IPS DF 19.7 (cell line): ENCODE measurements at regions not wholly inside any gene's neighbourhood (a gene's known extent, or its start where the extent isn't known, plus 50 kb on each side); places are given as distances from the start of the nearest gene placed in this dataset.
"Not testable (repeated sequence)": the region's sequence is repeated elsewhere in the genome, so short reads cannot be mapped to it uniquely, and the experiment has no call there.

Experiments
- DNase-seq: peaks from one replicate; pipeline ENCODE4 v3.0.0-alpha.2; 2013; ENCODE audit warnings: low read depth, low spot score

DNA sequence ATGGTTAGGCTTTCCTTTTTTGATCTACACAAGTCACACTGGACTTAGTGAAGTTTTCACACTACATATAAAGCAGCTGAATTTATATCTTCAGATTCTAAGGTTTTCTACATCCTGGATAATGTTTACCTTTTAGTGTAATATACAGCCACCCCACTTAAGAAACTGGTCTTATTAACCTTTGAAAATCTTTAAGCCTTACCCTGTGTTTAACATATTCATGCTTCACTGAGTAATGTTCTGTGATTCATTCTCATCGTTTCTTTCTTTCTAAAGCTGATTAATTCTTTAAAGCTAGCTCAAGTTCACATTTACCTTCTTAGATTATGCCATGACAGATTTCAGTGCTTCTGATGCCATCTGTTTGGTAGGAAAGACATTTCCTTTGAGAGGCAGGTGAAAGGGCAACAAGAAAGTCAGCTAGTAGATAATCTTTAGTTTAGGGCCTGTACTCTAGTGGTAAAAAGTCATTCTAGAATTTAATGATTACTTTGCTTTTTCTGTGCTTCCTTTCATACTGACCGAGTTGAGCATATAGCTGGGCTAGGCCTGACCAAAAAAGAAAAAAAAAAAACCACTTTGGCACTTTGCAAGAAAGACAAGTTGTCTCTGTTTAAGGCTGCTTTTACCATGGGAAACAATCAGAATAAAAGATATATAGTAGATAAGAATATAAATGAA, 690.9 kb upstream of the FBXO33 start:
- DNase-seq = no peak

DNA sequence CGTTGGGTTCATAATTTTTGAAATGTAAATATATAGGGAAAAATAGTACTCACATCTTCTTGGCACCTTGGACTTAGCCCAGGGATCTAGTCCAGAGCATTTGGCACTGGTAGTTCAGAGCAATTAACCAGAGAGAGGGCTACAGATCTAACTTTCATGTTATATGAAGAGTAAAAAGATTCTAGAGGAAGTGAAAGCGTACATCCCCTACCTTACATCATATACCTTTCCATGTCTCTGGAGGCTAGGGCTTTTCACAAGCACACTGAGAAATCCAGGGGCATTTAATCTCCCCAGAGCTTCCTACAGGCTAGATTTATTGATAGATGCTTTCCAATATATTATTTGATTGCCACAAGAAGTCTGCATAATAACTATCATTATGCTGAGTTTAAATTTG, 687.5 kb upstream of the FBXO33 start:
- DNase-seq = no peak

DNA sequence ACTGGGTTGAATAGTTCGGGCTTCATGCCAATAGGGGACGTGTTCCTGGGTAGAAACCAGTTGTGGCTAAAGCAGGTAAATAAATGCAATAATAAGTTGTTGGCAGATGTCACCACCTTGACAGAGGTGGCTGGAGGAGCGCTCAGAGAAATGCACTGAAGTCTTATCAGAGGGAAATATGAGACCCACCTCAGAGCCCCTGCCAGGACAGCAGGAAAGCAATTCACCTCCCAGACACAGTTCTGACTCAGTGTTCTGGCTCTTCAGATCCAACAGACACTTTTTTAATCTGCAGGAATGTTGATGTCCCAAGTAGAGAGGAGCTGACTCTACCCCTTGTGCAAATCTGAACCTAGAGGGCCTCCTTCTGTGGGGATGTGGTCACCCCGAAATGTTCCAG, 687.1 kb upstream of the FBXO33 start:
- no peak for DNase-seq

DNA sequence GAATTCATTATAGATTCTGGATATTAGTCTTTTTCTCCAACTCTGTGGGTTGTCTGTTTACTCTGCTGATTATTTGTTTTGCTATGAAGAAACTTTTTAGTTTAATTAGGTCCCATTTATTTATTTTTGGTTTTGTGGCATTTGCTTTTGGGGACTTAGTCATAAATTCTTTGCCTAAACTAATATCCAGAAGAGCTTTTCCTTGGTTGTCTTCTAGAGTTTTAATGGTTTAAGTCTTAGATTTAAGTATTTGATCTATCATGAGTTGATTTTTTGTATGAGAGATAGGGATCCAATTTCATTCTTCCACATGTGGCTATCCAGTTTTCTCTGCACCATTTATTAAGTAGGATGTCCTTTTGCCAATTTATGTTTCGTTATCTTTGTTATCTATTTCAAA, 683.4 kb upstream of the FBXO33 start:
- DNase-seq = no peak

DNA sequence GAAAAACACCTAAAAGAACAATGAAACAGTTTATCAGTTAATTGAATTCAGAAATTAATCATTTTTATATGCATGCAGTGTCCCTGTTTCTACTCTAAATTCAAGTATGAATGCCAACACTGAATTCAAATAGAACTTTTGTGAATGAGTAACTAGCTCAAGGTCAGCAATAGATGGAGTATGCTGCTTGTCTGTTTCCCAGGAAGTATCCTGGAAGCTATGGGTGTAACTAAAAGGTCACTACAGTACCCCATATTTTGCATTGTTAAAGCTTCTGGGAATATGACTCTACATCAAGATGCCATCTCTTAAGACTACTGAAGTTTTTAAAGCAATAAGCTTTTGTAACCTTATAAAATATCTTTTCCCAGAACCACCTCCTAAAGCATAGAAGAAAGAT, 681.4 kb upstream of the FBXO33 start:
- no peak for DNase-seq

DNA sequence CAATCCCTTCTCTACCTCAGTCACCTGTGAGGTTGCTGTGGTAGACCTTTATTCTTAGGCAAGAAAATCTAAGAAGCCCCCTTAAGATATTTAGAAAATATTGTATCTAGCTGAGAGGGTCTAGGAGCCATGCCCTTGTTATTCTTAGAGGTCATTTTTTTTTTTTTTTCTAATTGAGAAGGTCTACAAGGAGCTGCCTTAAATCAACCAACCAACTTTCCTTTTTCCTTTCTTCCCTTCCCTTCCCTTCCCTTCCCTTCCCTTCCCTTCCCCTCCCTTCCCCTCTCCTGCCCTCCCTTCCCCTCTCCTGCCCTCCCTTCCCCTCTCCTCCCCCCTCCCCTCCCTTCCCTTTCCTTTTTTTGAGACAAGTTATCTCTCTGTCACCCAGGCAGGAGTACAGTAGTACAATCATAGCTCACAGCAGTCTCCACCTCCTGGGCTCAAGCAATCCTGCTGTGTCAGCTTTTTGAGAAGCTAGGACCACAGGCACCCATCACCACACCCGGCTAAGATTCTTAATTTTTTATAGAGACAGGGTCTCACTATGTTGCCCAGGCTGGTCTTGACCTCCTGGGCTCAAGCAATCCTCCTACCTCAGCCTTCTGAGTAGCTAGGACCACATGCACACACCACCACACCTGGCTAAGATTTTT, 668.4 kb upstream of the FBXO33 start:
- no peak for DNase-seq

DNA sequence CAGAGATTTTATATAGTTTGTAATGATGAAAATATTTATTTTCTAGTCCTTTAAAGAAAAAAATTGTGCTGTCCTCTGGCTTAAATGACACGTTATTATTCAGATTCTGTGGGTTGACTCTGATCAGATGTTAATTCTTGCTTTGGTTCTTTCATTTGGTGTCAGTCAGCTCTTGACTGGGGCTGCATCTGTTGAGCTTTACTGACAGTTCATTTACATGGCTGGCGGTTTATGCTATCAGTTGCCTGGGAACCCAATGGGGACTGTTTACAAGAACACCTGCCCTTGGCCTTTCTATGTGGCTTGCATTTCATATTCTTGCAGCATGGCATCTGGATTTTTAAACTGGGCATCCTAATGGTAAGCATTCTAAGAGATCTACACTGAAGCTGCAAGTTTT, 667.1 kb upstream of the FBXO33 start:
- DNase-seq = no peak

DNA sequence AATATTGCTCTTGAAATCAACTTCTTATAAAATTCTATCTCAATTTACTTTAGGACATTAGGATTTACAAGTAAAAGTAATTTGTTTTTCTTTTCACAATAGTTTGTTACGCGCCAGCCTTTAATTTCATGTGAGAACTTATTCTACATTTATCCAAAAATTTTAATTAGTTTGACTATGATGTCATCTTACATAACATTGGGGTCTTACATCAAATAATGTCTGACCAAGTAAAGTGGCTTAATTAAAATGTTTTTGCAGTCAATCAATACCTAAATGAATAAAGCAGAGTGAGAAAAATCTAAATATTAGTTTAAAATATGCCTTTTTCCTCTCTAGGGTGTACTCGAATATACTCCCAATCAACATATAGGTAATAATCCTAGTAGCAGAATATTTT, 666.2 kb upstream of the FBXO33 start:
- DNase-seq = no peak

DNA sequence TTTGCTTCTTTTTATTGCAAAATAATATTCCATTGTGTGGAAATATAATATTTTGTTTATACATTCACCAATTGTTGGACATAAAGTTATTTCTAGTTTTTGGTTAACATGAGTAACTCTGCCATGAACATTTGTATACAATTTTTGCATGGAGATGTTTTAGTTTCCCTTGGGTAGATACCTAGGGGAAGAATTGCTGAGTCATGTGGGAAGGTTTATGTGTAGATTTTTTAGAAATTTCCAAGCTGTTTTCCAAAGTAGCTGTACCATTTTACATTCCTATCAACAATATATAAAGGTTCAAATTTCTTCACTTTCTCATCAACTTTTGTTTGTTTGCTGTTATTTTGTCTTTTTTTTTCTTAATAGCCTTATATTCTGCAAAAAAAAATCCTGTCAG, 664.7 kb upstream of the FBXO33 start:
- no peak for DNase-seq

DNA sequence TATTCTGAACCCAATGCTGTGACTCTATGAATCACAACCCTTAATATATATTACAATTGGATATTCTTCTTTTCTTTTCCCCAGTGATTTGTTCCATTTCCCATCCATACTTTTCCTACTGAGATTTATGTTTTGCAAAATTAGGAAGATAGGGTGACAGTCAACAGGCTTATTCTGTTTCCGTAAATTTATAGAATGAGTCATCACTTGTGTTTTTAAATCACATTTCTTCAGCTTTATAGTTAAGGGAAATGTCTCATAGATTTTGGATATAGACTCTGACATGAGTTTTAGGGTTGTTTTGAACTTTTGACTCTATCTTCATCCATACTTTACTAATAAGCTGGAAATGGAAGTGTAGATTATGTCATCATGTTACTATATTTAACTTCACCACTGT, 661.6 kb upstream of the FBXO33 start:
- no peak for DNase-seq

DNA sequence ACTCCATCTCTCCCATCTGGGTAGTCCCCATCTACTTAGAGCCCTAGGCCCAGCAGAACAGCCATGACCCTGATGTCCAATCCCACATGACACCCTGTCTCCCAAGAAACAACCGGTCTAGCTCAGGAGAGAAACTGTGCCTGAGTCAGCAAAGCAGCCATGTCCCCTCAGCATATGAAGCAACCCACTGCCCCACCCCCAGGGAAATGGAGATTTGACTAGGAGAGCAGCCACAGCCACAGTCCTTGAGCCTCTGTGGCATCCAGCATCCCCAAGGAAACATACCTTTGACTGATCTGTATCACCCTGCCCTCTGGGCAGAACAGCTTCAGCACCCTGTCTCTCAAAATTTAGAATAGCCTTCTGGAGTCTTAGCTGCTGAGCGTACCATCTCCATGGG, 641.9 kb upstream of the FBXO33 start:
- DNase-seq = no peak

DNA sequence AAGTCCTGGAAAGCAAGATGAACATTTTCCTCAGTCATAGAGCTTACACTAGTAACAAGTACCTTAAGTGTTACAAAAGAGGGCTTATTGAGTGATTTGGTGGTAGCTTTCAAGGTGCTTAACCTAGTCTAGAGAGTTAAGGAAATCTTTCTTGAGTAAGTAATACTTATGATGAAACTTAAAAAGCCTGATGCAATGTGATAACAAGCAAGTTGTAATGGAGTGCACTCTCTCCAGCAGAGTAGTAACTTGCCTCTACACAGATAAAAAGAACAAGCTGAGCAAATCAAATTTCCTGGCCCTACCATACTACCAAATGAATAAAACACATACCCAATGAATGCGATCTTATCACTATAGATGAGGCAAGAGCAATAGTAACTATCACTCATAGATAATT, 639.9 kb upstream of the FBXO33 start:
- no peak for DNase-seq

DNA sequence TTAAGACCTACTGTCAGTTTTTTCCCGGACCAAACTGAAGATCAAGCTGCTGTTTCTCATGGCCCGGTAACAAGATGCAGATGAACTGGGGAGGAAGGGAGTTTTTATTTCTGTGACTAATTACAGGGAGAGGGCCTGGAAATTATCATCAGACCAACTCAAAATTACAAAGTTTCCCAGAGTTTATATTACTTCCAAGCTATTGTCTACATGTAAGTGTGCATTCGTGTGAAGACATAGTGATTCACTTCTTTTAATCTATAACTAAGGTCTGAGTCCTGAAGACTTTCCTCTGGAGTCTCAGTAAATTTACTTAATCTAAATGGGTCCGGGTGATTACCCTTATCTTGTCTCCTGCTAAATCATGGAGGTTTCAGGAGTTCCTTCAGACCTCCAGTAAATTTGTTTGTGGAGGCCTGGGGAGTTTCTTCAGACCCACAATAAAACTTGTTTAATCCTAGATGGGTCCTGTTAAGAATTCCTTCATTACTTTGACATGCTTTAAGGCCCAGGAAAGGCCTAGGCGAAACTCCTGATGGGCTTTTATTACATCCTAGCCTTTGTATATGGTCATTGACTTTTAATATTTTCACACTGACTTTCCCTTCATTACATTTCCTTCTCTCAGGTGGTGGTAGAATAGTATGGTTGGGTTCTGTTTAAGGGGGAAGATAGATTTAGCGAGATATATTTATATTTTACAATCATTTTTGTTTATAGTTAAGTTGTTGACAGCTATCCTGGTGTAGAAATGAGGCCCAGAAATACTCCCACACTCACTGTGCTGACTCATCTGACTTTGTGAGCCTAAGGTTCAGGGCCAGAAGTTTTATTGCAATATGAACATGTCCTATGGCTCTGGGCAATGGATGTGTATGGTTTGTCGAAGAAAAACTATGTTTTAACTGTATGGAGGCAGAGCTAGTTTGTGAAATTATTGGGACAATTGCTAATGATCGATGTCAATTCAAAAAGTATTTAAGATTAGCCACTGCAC, 627.0 kb upstream of the FBXO33 start:
- DNase-seq = no peak

DNA sequence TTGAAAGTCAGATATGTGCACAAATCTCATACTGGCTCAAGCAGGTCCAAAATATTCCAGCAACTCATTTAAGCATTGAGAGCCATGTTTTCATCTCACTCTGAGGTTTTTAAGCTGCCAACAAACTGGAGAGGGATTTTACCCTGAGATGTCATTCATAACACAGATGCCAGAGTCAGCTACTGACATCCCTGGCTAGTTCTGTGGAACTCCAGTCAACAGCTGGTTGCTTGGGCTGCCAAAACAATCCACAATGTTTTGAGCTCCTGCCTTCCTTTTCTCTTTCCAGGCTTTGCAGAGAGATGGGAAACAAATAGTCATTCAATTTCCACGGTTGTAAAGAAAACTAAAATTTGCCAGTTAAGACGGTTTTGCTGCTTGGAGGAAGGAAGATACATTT, 621.2 kb upstream of the FBXO33 start:
- DNase-seq = no peak

DNA sequence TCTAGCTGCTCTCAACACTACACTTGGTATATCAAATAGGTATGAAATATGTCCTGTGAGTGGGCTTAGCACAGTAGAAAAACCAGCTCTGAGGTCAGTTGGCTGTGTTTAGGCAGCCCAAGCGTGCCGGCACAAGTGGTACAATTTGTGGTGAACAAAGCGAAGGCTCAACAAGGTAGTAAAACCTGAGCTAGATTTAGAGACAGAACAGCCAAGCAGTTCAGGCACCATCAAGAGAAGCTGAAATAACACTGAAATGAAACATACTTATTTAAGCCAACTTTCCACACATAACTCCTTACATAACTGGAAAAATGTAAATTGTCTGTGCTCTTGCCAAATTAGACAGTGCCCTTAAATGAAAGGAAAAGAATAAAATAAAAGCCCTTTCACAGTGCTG, 596.8 kb upstream of the FBXO33 start:
- no peak for DNase-seq

DNA sequence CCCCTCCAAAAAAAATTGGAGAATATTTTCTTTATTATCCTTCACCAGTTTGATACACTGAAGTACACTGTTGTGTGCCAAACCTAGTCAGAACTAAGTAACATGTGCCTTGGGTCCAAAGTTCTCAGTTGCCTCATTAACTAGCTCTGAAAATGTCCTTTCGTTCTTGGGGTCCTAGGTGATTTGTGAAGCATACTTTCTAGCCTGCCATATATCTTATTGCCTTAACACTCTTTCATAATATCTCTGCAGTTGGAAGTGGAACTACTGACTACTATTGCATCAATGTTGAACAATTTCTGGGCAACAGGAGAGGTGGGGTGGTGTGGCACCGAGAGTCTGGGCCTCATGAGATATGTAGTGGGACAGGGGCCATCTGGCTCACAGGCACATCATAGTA, 592.9 kb upstream of the FBXO33 start:
- DNase-seq = no peak

DNA sequence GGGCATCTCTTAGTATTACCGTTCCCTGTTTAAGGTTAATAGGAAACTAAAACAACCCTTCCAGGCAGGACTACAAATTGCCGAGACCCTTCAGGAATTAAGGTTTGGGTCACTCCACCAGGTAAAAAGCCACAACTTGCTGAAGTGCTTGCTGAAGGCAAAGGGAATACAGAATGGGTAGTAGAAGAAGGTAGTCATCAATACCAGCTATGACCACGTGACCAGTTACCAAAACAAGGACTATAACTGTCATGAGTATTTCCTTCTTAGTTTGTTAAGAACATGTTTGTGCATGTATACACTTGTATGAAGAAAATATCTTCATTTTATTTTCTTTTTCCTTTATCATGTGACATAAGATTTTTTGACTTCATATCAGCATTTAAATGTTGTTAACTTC, 578.7 kb upstream of the FBXO33 start:
- DNase-seq = no peak

DNA sequence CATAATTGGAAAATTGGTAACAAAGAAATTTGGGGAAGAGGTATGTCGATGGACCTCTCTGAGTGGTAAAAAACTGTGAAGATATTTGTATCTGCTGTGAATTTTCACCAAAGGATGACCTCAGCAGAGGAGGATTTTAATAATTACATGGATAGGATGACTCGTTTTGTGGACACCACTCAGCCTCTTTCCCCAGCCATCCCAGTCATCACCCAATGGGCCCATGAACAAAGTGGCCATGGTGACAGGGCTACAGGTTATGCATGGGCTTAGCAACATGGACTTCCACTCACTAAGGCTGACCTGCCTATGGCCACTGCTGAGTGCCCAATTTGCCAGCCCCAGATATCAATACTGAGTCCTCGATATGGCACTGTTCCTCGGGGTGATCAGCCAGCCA, 577.5 kb upstream of the FBXO33 start:
- no peak for DNase-seq

DNA sequence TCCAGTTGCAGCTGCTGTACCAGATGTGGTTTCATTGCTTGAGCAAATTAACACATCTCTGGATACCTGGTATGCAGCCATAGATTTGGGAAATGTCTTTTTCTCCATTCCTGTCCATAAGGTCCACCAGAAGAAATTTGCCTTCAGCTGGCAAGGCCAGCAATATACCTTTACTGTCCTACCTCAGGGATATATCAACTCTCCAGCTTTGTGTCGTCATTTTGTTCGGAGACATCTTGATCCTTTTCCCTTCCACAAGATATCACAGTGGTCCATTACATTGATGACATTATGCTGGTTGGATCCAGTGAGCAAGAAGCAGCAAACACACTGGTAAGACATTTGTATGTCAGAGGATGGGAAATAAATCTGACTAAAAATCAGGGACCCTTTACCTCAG, 576.1 kb upstream of the FBXO33 start:
- DNase-seq = not testable (repeated sequence)

DNA sequence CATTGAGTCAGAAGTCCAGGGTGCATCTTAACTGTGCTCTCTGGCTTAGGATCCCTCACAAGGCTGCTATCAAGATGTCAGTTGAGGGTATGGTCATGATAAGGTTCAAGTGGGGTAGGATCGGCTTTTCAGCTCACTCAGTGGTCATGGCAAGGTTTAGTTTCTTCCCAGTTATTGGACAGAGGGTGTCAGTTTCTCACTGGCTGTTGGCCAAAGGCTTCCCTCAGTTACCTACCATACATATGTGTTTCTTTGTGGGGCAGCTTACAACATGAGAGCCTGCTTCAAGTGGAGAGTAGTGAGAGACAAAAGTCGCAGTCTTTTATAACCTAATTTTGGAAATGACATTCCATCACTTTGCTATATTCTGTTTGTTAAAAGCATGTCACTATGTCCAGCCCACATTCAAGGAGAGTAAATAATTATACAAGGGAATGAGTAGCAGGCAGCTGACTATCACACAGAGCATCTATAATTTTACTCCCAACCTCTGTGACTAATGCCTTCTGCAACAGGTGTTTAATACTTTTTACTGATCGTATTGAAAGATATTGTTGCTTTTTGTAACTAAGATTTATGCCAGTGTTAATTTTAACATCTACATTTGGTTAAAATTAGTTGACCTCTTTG, 572.8 kb upstream of the FBXO33 start:
- no peak for DNase-seq

DNA sequence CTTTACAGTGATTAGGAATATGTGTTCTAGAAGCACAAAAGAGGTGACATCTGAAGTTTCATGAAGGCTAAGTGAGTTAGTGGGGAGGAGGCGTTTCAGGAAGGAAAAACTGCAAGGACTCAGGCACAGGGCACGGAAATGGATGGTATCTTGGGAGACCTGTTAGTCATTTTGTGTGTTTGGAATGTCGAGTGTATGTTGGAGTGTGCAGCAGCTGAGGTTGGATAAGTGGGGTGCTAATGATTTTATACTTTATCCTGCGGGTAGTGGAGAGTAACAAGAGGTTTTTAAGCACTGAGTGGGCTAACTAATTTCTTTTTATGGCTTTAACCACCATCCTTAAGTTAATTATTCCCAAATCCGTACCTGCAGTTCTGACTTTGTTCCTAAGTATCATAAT, 571.5 kb upstream of the FBXO33 start:
- no peak for DNase-seq

DNA sequence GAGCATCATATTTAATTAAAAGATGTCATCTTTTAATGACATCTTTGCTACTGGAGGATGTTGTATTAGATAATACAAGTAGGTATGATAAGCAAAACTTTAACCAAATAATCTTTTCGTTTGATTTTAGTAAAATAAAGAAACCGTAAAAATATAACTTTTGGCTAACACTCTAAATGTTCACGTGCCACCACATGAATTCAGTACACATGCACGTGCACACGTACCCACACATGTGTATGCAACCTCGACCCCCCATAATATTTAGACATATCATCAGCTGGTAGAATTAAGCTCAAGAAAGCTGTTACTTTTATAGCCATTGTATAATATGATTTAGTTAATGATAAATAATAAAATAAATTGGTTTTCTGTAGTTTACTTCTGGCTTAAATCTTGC, 566.6 kb upstream of the FBXO33 start:
- DNase-seq = no peak
